Activated CD4-positive, alpha-beta T cell treated with anti-CD3 and anti-CD28 coated beads, Interleukin-2, Interleukin-4, amounts not matched to agents 100 ng/mL and 50 ng/mL, durations not matched to agents 16 hours and 8 hours (primary cell): ENCODE measurements at regions not wholly inside any gene's neighbourhood (a gene's known extent, or its start where the extent isn't known, plus 50 kb on each side); places are given as distances from the start of the nearest gene placed in this dataset.
A peak's percentile ranks its signal among the peaks of the same experiment; 100 is the strongest.
"Not testable (repeated sequence)": the region's sequence is repeated elsewhere in the genome, so short reads cannot be mapped to it uniquely, and the experiment has no call there.

Experiments used
- DNase-seq: peaks from one replicate; pipeline ENCODE4 v3.0.0-alpha.2; 2020; ENCODE audit warnings: low spot score

DNA sequence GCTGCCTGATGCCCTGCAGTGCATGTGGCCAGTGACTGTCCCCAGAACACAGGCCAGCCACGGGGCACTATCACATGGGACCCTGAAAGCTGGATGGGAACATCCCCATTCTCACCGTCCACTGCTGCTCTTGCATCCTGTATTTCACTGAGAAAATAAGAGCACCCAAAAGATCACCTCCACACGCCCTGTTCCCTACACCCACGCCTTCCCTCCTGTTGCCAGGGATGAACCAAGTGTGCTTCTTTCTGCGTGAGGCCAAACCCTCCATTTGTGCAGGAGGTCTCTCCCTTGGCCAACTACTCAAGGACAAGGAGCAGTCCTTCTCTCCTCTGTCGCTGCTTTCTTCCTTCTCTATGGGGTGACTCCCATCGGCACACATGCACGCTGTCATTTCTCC, 118.3 kb downstream of the LRRC37A3 start:
- not testable (repeated sequence) for DNase-seq

DNA sequence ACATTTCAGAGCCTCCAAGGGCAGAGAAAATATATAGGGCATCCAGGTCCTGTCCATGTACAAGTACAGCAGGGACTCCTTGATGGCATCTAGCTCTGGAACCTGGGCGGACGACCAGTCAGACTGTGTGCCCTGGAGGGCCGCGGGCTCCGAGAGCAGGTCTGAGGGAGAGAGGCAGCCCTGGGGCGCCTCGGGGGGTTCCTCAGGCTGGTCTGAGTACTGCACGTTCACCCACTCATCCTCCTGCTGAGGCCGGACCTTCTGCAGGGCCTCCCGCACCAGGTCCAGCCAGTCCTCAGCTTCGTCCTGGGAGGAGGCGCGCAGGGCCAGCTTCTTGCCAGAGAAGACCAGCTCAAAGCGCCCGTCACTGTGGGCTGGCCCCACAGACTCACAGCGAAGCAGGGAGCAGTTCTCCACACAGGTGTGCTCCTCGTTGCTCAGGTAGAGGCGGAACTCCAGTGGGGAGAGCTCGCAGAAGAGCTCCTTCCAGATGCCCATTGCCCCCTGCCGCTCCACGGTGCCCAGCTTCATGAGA, 118.8 kb downstream of the LRRC37A3 start:
- not testable (repeated sequence) for DNase-seq

DNA sequence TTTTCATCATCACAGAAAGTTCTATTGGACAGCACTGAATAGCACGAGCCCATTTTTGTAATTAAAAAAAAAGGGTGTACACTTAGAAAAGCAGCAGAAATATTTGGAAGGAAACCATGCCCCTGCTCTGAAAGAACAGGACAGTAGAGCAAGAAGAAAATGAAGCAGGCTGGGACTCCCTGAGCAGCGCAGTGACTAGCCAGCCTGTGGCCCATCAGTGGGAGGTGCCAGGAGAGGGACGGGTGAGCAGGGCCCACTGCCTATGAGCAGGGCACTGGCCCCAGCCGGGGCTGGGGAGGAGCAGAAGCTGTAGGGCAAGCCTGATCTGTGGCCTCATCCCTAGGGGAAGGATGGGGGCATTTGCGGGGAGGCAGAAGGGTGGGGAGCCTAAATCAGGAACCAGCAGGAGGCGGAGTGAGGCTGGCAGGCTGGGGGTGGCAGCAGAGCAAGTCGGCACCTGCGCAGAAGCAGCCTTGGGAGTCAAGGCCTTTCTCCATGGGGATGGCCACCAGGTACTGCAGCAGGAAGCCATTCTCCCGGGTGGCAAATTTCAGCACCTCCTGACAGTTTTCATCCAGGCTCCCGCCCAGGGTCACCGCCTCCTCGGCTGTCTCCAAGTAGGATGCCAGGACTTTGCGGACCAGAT, 119.6 kb downstream of the LRRC37A3 start:
- DNase-seq, result not testable (repeated sequence)

DNA sequence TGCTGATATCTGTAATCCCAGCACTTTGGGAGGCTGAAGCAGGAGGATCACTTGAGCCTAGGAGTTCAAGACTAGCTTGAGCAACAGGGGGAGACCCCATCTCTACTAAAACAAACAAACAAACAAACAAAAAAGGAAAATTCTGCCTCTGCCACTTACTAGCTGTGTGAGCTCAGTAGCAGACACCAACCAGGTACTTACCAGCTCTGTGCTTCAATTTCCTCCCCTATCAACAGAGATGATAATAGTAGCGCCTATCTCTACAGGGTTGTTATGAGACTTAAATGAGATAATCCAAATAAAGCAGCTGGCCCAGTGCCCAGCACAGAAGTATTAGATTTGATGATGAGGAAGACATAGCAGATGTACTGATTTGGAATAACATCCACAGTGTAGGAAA, 120.3 kb downstream of the LRRC37A3 start:
- not testable (repeated sequence) for DNase-seq

DNA sequence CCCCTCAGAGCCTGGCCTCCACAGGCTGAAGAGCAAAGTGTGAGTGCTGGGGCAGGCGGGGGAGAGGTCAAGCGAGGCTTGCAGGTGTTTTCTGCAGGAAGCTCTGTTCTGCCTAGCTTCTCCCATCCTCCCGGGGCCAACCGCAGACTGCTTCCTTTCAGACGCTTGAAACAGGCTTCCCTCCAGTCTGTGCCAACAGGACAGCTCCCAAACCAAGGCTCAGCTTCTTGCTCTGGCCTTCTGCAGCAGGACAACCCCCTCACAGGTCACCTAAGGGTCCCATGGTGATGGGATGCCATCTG, 120.8 kb downstream of the LRRC37A3 start:
- not testable (repeated sequence) for DNase-seq

DNA sequence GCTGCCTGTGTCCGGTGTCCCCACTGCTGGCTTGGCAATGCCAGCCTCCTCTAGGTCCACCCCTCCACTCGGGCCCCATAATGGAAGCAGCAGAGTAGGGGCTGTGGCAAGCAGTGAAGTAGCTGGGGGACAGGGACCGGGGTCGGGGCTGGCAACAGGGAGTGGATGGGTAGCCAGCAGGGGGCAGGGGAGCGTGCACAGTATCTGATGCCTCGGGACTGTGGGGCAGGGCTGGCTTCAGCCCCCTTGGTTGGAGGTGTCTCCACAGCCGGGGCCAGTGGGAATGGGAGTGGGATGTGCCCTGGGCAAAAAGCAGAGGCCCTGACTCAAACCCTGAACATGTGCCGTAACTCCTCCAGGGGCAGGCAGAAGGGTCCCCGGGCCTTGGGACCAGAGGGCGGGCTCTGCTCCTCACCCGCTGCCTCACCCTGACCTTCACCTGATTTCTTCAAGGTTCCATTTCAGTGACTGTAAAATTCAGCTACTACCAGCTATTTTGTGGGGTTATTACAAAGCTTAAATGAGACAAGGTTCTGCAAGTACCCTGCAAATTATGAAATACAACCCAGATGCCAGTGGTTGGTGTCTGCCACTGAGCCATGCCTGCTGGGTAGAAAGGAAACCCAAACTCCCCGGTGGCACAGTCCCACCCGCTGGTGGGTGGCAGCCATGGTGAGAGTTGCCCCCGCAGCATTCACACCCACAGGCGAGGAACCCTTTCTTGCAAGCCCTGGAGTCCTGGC, 121.4 kb downstream of the LRRC37A3 start:
- not testable (repeated sequence) for DNase-seq

DNA sequence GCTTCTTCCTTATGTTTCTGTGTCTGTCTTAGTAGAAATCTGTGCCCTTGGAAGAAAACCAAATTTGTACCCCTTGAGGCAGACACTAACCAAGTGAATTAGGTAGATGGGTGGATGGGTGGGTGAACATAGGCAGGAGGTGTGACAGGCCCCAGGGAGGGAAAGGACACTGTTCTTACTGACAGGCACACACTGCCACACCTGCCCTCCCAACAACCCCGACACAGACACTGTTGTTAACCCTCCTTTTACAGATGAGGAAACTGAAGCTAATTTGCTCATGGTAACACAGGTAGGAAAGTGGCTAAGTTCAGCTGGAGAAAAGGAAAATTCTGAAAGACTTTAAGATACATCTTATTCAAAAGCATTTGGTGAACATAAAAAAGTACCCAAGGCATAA, 123.9 kb downstream of the LRRC37A3 start:
- not testable (repeated sequence) for DNase-seq

DNA sequence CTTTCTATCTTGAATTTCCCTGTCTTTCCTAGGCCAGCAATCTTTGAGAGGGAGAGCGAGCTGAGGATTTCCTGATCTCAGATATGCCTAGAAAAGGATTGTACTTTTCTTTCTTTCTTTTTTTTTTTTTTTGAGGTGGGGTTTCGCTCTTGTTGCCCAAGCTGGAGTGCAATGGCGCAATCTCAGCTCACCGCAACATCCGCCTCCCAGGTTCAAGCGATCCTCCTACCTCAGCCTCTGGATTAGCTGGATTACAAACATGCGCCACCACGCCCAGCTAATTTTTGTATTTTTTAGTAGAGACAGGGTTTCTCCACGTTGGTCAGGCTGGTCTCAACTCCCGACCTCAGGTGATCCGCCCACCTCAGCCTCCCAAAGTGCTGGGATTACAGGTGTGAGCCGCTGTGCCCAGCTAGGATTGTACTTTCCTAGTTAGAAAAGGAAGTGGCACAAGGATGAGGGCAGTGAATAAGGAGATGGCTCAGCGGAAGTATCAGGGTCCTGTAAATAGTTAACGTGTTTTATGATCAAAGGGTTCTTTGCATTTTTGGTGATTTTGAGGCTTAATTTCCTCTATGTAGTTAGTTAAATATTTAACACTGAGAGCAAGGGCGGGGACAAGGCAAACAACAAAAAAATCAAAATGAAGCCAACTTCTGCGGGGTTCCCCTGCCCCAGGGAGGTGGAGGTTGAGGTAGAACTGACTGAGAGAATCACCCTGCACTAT, 124.6 kb downstream of the LRRC37A3 start:
- DNase-seq, result not testable (repeated sequence)

DNA sequence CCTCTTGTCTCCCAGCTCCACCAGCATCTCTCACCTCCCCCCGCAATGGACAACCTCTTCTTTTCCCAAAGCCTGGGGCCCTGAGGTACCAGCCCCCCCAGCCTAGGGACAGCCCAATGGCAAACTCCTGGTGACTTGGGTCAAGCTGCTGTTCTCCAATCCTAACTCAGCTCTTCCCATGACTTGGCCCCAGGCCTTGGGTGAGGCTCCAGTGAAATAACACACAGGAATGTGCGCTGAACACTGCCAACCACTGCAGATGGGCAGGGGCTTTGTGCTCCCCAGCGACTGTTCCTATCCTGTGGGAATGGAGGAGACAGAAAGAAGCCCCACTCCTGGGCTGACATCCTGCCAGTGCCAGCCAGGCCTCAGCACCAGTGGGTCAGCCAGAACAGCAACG, 125.2 kb downstream of the LRRC37A3 start:
- not testable (repeated sequence) for DNase-seq

DNA sequence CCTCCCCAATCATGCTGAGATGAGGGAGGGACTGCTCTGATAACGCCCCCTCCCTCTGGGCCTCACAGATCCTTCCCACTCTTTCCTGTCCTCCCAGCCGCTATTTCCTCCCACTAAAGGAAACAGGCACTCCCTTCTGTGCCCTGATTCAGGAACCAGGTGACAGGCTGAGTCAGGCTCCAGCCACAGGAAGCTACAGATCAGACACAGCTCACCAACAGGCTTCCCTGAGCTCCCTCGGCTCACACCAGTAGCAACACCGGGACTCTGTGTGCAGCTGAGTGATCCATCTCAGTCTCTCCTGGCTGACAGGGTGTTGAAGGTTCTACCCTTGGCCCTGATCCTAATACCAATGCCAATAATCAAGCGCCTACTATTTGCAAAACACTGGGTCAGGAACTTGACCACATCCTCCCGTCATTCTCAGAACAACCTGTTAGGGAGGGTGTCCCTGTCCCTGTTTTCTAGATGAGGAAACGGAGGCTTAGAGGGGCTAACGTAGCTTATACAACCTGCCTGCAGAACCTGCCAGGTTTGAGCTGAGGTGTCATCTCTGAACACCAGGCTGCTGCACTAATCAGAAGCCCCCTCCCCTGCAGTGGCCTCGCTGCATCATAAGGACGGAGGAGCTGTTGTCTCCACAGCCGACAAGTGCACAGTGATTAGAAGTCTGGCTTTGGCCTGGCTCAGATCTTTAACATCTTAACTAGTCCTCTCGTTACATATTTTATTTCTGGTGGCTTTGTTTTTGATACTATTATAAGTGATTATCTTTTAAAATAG, 126.3 kb downstream of the LRRC37A3 start:
- DNase-seq, result peak; percentile 57

DNA sequence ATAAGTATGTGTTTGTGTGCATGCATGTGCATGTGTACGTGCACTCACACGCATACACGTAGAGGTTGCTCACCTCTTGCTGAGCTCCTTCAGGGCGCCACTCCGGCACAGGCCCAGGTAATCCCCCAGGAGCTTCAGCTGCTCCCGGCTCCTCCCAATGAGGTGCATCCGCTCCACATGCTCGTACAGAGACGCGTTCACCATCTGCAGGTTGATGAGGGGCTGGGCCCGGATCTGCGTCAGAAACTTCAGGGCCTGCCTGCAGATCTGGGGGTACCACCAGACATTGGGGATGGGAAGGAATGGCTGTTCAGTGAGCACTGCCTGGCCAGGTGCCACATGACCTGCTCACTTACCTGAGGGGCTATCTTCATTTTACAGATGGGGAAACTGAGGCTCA, 127.0 kb downstream of the LRRC37A3 start:
- DNase-seq, result not testable (repeated sequence)

DNA sequence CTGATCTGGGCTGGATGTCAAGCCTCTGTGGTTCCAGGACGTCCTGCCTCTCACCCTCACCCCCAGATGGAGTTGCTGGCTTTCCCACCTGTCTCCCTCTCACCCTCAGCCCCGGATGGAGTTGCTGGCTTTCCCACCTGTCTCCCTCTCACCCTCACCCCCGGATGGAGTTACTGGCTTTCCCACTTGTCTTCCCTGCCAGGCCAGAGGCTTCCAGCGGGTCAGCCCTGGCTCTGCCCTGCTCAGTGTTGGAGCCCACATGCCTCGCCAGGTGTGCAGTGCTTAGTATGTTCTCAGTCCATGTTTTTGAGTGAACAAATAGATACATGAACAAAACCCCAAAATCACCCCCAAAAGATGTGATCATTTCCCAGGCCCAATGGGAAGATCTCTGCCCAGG, 127.6 kb downstream of the LRRC37A3 start:
- DNase-seq, result not testable (repeated sequence)

DNA sequence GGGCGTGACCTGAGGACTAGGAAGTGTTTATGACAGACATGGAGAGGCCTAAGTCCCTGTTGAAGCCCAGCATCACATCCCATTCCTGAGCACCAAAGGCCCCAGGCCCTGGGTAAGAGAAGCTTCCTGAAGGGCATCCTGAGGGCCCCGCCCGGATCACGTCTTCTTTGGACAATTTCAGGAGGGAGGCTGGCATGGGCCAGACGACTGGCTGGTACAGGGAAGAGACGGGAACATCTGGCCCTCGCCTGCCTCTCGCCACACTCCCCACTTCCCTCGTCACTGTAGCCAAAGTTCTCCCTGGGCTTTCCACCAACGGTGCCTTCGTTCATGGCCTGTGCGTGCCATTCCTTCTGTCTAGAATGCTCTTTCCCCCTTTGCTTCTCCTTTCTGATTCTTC, 128.1 kb downstream of the LRRC37A3 start:
- not testable (repeated sequence) for DNase-seq

DNA sequence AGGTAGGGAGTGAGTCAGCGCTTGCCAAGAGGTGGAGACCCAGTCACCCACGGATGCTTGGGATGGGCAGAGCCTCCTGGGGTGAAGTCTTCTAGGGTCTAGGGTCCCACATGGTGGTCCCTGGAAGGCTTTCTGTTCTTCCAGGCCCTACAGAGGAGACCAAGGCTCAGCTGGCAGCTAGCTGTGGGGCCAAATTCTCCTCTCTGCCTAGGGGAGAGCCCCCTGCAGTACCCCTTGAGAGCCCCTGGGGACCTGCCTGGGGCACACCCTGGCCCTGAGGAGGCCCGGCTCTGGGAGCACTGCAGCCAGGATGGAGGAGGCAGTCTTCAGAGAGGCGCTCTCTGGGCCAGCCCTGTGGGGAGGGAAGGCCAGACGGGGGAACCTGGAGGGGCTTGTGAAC, 128.6 kb upstream of the SMURF2 start:
- not testable (repeated sequence) for DNase-seq

DNA sequence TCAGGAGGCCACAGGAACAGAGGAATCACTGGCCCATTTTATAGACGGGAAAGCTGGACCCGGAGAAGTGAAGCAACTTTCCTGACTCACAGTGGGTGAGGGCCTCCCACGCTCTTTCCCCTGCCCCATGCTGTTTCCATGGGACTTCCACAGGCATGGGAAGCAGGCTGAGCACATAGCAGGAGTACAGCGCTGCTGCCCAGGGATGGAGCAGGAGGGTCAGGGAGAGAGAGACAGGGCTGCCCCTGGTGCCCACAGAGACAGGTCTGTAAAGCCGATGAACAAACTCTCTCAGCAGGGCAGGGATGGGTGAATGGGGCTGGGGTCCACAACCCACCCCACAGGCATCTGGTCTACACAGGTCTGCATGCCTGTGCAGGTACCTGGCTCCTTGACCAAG, 128.1 kb upstream of the SMURF2 start:
- DNase-seq, result not testable (repeated sequence)

DNA sequence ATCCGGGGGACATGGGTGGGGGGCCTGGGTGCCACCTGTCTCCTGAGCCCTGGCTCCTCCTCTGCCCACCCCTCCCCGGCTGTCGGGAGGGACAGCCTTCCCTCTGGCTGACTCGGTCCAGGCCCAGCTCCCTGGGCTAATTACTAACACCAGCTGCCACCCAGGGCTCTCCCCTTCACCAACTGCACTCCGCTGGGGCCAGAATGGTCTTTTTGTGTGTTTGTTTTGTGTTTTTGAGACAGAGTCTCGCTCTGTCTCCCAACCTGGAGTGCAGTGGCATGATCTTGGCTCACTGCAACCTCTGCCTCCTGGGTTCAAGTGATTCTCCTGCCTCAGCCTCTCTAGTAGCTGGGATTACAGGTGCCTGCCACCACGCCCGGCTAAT, 126.9 kb upstream of the SMURF2 start:
- DNase-seq, result not testable (repeated sequence)

DNA sequence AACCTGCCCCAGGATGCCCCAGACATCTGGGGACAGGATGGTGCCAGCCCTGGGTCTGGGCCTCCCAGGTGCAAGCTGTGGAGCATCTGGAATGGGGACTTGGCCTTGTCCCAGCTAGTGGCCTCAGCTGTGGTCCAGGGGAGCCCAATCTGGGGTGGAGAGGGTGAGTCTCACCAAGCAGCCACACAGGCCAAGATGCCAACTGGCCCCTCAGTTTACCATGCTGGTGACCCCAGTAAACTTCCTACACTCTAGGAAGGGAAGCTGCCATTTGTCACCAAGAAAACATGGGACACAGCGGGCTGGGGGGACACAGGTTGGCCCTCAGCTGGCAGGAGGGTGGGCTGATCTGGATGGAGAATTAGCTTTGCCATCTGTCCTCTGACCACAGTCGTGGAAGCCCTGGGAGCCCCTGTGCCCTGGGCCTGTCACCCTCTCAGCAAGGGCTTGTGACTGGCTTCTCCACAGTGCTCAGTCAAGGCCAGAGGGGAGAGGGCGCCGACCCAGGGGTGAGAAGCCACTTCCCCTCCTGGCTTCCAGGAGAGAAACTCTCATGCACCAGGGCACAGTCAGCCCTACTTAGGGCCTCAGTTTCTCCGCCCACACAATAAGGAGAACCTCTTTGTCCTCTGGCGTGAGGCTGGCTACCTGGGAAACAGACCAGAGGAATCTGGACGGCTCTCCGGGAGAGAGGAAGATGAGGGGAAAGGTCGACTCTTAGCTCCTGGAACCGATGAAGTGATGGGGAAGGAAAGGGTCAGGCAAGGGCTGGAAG, 126.4 kb upstream of the SMURF2 start:
- DNase-seq, result no peak

DNA sequence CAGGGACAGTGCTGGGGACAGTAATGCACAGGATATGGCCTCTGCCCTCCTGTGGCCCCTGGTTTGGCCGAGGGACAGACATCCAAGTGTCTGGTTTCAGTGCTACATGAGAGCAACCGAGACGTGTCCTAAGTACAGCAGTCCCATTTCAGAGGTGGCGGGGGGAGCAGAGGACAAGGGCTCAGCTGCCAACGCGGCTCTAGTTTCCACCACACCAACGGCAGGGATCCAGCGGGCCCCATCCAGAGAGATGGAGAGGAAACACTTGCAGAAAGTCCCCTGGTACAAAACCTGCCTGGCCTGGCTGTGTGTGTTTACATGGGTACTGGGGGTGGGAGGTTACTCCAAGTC, 125.8 kb upstream of the SMURF2 start:
- no peak for DNase-seq

DNA sequence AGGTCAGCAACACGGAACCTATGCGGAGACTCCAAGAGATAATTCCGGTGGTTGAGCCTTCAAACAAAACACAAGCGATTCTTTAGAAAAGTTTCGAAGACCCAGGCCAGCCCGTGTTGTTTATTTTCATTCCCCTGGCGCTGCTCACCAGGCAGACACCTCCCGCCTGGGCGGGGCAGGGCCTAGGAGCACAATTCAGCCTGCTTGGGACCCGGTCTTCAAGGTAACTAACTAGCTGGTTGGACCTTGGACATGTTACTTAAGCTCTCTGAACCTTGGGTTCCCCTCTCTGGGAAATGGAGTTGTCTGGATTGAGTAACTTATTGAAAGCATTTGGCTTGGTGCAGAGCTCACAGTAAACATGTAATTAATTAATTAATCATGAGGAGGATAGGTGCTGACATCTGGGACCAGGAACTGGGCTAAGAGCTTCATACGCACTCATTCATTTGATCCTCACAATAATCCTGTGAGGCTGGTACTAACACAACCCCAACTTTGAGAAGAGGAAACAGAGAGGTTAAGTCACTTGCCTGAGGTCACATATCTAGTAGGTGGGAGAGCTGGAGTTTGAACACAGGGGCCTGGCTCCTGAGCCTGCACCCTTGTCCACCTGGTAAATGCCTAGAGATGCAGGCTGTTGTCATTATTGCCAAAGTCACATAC, 125.3 kb upstream of the SMURF2 start:
- no peak for DNase-seq

DNA sequence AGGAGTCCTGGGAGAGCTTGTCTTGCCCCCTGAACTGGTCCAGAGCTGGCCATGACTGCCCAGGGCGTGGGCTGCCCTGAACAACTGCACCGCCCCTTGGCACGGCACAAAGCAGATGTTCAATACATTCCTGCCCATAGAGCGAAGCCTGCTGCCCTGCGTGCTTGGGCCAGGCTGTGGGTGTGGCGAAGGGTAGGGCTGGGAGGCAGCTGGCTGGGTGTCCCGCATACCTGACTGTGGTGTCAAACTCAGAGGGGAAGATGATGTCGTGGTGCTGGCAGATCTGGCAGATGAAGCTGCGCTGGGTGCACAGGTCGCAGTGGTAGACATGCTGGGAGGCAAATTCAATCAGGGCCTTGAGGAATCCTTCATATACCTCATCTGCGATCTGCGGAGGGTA, 124.2 kb upstream of the SMURF2 start:
- DNase-seq, result no peak

DNA sequence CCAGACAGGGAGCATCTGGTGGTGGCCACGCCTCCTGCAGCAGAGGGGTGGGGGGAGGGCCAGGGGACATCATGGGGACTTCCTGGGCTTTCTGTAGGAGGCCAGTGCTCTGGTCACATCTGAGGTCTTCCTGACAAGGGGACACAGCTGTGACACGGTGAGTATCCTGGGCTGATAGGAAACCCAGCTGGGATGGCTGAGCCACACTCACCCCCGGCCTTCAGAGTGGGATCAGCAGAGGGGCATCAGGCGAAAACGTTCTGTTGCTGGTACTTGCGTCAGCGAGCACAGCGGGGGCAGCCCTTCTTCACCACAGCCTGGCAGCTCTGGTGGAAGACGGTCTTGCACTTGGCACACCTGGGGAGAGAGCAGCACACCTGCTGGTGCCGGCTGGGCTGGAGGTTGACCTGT, 122.9 kb upstream of the SMURF2 start:
- DNase-seq, result no peak
